ENCODE measurements at regions not wholly inside any gene's neighbourhood (a gene's known extent, or its start where the extent isn't known, plus 50 kb on each side); places are given as distances from the start of the nearest gene placed in this dataset.

- no peak for DNase-seq
Measured at GRCh38 chr11:108994887-108995286, 330.0 kb downstream of the DDX10 start.

GRCh38 chr11:108997826-108998225, 333.0 kb downstream of the DDX10 start:
- no peak for DNase-seq

GRCh38 chr11:109000531-109000930, 335.7 kb downstream of the DDX10 start:
- DNase-seq, result no peak

- no peak for DNase-seq
Measured at GRCh38 chr11:109001585-109001984, 336.7 kb downstream of the DDX10 start.

- no peak for DNase-seq
Measured at GRCh38 chr11:109012991-109013390, 348.1 kb downstream of the DDX10 start.

- DNase-seq, result peak in 1 of 3 donors; percentile 43
Measured at GRCh38 chr11:109015283-109015682, 350.4 kb downstream of the DDX10 start.

GRCh38 chr11:109016724-109017123, 351.9 kb downstream of the DDX10 start:
- DNase-seq, result no peak

GRCh38 chr11:109017489-109017888, 352.6 kb downstream of the DDX10 start:
- DNase-seq, result no peak

GRCh38 chr11:109018639-109019038, 353.8 kb downstream of the DDX10 start:
- DNase-seq, result no peak

GRCh38 chr11:109019342-109019936, 354.6 kb downstream of the DDX10 start:
- DNase-seq, result no peak

GRCh38 chr11:109023036-109023435, 358.2 kb downstream of the DDX10 start:
- no peak for DNase-seq

GRCh38 chr11:109026891-109027489, 362.1 kb downstream of the DDX10 start:
- peak in 1 of 3 donors; percentile 29 for DNase-seq

- no peak for DNase-seq
Measured at GRCh38 chr11:109027851-109028250, 363.0 kb downstream of the DDX10 start.

GRCh38 chr11:109029927-109030326, 365.1 kb downstream of the DDX10 start:
- DNase-seq, result no peak

GRCh38 chr11:109033627-109034338, 368.9 kb downstream of the DDX10 start:
- DNase-seq, result peak in 1 of 3 donors; percentile 94

GRCh38 chr11:109034339-109034696, 369.4 kb downstream of the DDX10 start:
- peak in 1 of 3 donors; percentile 70 for DNase-seq

GRCh38 chr11:109035284-109035683, 370.4 kb downstream of the DDX10 start:
- no peak for DNase-seq

- DNase-seq, result no peak
Measured at GRCh38 chr11:109036011-109036410, 371.1 kb downstream of the DDX10 start.

- DNase-seq, result peak in 2 of 3 donors; percentile 18 to 84
Measured at GRCh38 chr11:109037856-109038780, 373.2 kb downstream of the DDX10 start.

GRCh38 chr11:109039611-109040010, 374.7 kb downstream of the DDX10 start:
- DNase-seq, result no peak

GRCh38 chr11:109040303-109040702, 375.4 kb downstream of the DDX10 start:
- DNase-seq, result no peak

GRCh38 chr11:109041876-109042275, 377.0 kb downstream of the DDX10 start:
- DNase-seq, result no peak
